DMS79 (cell line): ENCODE measurements at regions not wholly inside any gene's neighbourhood (a gene's known extent, or its start where the extent isn't known, plus 50 kb on each side); places are given as distances from the start of the nearest gene placed in this dataset.
"Not testable (repeated sequence)": the region's sequence is repeated elsewhere in the genome, so short reads cannot be mapped to it uniquely, and the experiment has no call there.

ENCODE experiments used
- DNase-seq: peaks from one replicate; lab custom pipeline; 2025; lab: John Stamatoyannopoulos, UW

DNA sequence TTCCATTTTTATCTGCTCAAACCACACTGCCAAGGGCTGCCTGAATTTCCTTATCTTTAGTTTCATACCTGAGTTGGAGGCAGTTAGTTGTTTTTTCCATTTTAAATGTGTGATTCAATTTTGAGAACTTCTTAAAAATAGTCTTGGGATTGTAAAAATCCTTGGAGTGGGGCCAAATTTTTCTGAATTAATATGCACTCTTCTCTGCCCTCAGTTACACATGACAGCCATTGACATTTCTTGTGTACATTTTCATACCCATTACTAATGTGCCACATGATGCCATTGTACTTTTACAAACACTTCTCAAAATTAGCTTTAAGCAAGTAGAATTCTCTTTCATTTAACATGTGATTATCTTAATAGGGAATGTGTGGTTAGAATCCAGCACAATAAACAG is 141.7 kb downstream of the C3orf38 start:
- no peak for DNase-seq

DNA sequence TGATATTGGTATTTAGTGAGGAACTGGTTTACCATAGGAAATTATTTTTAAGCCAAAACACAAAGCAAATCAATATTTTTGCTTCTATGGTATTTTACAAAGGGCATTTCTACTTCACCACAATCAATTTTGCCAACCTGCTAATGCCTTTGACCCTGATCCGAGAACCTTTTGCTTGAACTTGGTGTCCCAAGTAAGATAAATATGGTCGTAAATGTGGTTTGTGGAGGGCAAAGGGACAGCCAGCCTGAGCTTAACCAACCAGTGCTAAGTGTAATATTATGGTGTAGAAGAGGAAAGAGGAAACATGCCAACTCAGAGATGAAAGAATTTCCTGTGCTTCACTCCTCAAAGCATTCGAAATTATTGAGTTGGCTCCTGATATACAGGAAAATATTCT is 148.4 kb downstream of the C3orf38 start:
- DNase-seq: no peak

- DNase-seq: no peak
Measured at GRCh38 chr3:88301273-88301995, 151.7 kb downstream of the C3orf38 start.

DNA sequence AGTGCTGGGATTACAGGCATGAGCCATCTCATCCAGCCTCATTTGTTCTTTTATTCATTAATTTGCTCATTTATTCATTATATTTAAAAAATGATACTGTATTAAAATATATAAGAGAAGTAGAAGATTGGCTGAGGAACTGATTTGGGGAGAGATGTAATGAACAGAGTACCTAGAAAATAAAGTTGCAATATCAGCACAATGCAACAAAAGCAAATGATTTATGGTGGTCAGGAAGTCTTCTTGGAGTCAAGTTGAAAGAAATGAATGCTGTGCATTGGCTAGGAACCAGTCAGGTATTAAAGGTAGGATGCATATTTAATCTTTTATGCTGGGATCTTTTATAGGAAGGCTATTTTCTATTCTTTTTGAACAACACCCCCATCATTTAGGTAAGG is 152.2 kb downstream of the C3orf38 start:
- DNase-seq: no peak

DNA sequence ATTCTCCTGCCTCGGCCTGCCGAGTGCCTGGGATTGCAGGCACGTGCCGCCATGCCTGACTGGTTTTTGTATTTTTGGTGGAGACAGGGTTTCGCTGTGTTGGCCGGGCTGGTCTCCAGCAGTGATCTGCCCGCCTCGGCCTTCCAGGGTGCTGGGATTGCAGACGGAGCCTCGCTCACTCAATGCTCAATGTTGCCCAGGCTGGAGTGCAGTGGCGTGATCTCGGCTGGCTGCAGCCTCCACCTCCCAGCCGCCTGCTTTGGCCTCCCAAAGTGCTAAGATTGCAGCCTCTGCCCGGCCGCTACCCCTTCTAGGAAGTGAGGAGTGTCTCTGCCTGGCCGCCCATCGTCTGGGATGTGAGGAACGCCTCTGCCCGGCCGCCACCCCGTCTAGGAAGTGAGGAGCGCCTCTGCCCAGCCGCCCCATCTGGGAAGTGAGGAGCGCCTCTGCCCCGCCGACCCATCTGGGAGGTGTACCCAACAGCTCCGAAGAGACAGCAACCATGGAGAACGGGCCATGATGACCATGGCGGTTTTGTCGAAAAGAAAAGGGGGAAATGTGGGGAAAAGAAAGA is 153.7 kb downstream of the C3orf38 start:
- not testable (repeated sequence) for DNase-seq

- no peak for DNase-seq
Measured at GRCh38 chr3:88307666-88308065, 157.9 kb downstream of the C3orf38 start.

GRCh38 chr3:88311826-88312225 is 162.1 kb downstream of the C3orf38 start:
- no peak for DNase-seq

DNA sequence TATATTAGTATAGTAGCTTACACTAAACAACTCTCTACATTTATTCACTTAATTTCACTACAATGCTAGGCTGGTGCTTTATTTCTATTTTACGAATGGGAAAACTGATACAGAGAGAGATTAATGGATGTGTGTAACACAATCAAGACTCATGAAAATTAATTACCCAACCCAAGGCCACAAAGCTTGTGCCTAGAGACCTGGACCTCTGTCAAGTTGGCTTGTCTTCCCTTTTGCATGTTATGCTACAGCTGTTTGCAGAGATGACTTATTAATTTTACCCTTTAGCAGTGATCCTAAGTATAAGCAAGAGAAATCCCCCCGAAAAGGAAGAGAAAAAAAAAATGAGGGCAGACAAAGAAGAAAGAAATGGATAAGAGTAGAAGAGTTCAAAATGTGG is 162.5 kb downstream of the C3orf38 start:
- DNase-seq: no peak

DNA sequence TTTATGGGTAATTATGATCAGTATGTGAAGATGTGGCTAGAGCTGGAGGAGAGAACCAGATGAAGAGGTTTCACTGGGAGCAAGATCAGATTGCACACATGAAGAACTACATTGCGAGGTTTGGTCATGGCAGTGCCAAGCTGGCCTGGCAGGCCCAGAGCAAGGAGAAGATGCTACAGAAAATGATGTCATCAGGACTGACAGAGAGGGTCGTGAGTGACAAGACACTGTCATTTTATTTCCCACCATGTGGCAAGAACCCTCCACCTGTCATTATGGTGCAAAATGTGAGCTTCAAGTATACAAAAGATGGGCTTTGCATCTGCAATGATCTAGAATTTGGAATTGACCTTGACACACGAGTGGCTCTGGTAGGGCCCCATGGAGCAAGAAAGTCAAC is 168.3 kb downstream of the C3orf38 start:
- no peak for DNase-seq

DNA sequence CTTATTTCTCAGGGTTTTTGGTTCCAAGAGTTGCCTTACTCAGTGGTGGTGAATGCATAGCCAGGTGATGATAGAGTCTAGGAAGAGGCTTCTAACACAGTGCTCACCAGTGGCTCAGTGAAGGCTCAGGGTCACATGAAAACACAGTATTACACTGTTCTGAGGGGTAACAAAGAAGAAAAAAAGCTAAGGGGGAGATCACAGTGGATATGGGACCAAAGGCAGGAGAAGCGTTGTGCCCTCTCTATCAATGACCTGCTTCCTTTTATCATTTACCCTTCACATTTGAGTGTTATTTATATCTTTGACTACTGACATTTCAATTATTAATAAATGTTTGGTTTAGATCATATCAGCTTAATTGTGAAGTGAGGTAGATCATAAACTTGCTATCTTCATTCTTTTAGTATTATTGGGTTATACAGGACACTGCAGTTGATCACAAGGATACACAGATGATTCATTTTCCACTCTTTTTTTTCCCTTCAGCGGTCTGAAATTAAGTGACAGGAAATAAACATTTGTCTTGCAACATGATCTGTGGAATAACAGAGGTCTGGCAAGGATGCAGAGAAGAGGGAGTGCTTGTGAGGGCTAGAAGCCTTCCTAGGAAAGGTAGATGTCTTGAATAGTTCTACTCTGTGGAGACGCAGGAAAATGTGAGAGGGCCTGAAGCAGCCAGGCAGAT is 171.7 kb downstream of the C3orf38 start:
- DNase-seq: no peak

DNA sequence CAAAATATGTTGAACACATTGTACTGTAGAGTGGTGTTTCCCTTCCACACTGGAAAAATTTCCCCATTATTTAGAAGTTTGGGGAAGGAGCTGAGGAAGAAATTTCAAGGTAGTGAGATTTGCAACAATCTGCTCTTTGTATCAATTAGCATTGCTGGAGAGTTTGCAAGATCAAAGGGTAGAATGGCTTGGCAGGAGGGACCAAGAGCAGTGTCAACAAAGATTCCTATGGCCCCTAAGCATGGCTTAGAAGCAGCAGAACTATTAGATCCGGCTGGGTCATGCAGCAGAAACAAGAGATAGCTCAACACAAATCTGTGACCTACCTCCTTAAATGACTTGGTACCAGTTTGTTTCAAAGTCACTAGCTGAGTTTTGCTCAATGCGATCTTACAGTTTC is 175.0 kb downstream of the C3orf38 start:
- no peak for DNase-seq

DNA sequence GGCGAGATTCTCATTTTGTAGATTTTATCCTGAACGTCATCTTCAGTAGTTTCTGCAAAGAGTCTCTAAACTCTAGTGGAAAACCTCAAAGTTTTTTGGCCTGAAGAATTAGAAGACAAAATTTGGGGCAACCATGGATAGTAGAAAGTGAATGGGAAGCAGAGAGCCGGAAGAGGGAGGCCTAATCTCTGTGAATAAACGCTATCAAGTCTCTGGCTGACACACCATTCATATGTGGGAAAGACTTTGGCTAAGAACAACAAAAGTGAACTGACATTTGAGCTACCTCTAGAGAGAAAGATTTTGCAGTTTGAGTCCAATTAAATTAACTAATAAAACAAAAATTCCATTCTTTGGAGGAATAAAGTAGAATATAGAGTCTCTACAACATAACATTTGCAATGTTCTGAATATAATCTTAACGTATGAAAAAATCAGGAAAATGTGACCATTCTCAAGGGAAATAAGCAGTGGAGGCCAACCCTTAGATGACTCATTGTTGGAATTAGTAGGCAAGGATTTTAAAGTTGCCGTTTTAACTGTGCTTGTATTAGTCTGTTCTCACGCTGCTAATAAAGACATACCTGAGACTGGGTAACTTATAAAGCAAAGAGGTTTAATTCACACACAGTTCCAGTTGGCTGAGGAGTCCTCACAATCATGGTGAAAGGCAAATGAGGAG is 184.6 kb downstream of the C3orf38 start:
- no peak for DNase-seq

GRCh38 chr3:88336894-88337293 is 187.1 kb downstream of the C3orf38 start:
- no peak for DNase-seq

DNA sequence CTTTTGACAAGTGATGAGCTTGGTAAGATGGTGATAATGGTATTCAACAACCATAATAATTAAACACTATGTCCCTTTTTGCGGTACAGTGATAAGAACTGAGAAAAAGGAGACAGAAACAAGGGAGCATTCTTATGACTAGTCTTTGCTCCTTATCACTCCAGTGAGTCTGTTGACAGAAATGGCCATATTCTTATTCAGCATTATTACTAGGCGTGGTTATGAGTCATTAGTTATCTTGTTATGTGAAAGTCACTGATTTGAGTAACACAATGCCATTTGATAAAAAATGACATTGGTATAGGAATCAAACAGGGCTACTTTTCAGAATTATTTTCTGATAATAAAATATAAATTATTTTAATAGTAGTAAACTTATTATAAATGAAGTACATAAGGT is 193.5 kb downstream of the C3orf38 start:
- no peak for DNase-seq

GRCh38 chr3:88346643-88347042 is 196.9 kb downstream of the C3orf38 start:
- DNase-seq: no peak

DNA sequence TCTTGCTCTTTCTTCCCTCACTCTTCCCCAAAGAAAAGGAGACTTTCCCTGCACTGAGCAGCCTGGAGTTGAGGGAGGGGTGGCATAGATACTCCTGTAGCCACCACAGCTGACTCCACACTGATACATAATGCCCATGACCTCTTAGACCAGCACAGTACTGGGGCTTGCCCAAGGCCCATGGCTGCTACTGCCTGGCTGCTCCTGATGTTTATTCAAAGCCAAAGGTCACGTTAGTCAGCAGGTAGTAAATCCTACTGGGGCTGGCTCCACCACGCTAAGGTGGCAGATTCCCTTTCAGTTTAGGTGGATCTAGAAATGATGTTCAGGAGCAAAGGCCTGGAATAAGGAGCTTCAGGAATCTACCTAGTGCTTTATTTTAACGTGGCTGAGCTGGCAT is 212.7 kb downstream of the C3orf38 start:
- DNase-seq: no peak

DNA sequence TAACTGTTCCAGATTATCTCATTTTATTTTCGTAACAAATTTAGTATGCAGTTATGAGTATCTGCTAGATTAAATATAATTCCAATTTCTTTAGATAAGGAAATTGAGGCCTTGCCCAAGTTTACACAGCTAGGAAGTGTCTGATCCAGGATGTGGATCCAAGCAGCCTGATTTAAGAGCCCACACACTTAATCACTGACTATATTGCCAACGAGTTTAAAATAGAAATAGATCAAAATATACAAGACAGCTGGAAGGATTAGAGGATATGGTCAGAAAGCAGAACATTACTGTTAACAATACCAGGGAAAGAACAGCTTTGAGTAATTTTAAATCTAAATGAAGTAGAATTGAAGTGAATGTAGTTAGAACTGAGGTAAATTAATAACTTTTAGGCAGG is 215.2 kb downstream of the C3orf38 start:
- no peak for DNase-seq

GRCh38 chr3:88369337-88369736 is 219.6 kb downstream of the C3orf38 start:
- DNase-seq: no peak

- no peak for DNase-seq
Measured at GRCh38 chr3:88369767-88370166, 220.0 kb downstream of the C3orf38 start.

GRCh38 chr3:88385090-88385489 is 235.3 kb downstream of the C3orf38 start:
- no peak for DNase-seq

DNA sequence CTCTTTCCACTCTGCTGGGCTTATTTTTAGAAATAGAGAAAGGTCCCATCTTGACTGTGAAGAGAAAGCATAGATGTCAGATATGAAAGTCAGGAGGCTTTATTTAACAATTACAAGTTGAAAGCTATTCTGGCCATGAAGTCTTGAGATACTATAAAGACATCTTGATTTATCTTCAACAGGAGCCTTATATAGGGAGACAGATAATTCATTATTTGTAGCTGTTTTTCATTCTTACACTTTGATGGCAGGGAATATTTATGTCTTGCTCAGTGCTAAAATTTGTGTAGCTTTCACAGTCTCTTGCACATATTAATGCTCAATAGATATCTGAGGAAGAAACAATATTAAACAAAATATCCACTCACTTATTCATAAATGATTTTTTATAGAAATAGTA is 248.8 kb downstream of the C3orf38 start:
- no peak for DNase-seq

- no peak for DNase-seq
Measured at GRCh38 chr3:88403319-88403718, 253.6 kb downstream of the C3orf38 start.

DNA sequence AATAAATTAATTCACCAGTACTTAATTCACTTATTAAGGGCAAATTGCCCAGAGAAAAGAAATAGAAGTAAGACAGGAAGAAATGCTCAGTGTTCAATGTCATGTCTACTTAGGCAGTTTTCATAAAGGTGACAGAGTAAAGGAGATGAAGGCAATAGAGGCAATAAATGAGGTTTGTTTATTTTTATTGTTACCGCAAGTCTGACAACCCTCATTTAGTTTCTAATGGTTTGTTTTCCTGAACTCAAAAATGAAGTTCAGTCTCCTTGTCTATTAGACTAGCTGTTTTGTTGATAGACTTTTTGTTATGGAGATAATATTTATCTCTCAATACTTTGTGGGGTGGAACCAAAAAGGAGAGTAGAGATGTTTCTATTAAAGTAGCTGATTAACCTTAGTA is 258.3 kb downstream of the C3orf38 start:
- DNase-seq: no peak
